Trophoblast cell (in vitro differentiated cells and primary cell): ENCODE measurements at regions not wholly inside any gene's neighbourhood (a gene's known extent, or its start where the extent isn't known, plus 50 kb on each side); places are given as distances from the start of the nearest gene placed in this dataset.

Experiments used
- DNase-seq, 2 donors: peaks; one replicate each; pipeline ENCODE4 v3.0.0-alpha.2; 2016
- H2AFZ ChIP-seq: 2 replicates; pipeline ENCODE4 v1.6.1; 2013; ENCODE audit warnings: low read length, moderate library complexity, mild to moderate bottlenecking; ENCODE audit not compliant: insufficient read depth, poor library complexity
- H2AK5ac ChIP-seq: 2 replicates; pipeline ENCODE4 v1.6.1; 2013; ENCODE audit warnings: mild to moderate bottlenecking, low read length
- H2BK120ac ChIP-seq: 2 replicates; pipeline ENCODE4 v1.6.1; 2013; ENCODE audit warnings: low read length, mild to moderate bottlenecking, moderate library complexity; ENCODE audit not compliant: insufficient read depth, poor library complexity
- H2BK12ac ChIP-seq: 2 replicates; pipeline ENCODE4 v1.6.1; 2013; ENCODE audit warnings: mild to moderate bottlenecking, low read length, moderate library complexity
- H2BK5ac ChIP-seq: 2 replicates; pipeline ENCODE4 v1.6.1; 2013; ENCODE audit warnings: low read length, low read depth, moderate library complexity, mild to moderate bottlenecking; ENCODE audit not compliant: poor library complexity
- H3K14ac ChIP-seq: 2 replicates; pipeline ENCODE4 v1.6.1; 2013; ENCODE audit warnings: mild to moderate bottlenecking, low read length
- H3K18ac ChIP-seq: 2 replicates; pipeline ENCODE4 v1.6.1; 2013; ENCODE audit warnings: mild to moderate bottlenecking, low read length
- H3K23ac ChIP-seq: 2 replicates; pipeline ENCODE4 v1.6.1; 2013; ENCODE audit warnings: low read length
- H3K27ac ChIP-seq: 2 replicates; pipeline ENCODE4 v1.5.1; 2013; ENCODE audit warnings: low read depth, mild to moderate bottlenecking, inconsistent platforms, low read length, moderate library complexity
- H3K27me3 ChIP-seq: 2 replicates; pipeline ENCODE4 v1.6.1; 2013; ENCODE audit warnings: inconsistent platforms, mild to moderate bottlenecking, low read length, moderate library complexity; ENCODE audit not compliant: insufficient read depth
- H3K36me3 ChIP-seq, 2 experiments: 1 replicate in 1 of 2; 2 replicates in 1 of 2; pipeline ENCODE4 v1.6.1; 2013; ENCODE audit warnings: low read length in 2 of 2, mild to moderate bottlenecking in 2 of 2, moderate library complexity in 1 of 2; ENCODE audit not compliant: insufficient read depth in 2 of 2, control insufficient read depth in 1 of 2
- H3K4ac ChIP-seq: 2 replicates; pipeline ENCODE4 v1.6.1; 2013; ENCODE audit warnings: low read depth, mild to moderate bottlenecking, low read length, moderate library complexity
- H3K4me1 ChIP-seq, 2 experiments: 1 replicate in 1 of 2; 2 replicates in 1 of 2; pipeline ENCODE4 v1.6.1; 2013; ENCODE audit warnings: low read length in 2 of 2, mild to moderate bottlenecking in 2 of 2, moderate library complexity in 1 of 2; ENCODE audit not compliant: insufficient read depth in 2 of 2, control insufficient read depth in 1 of 2
- H3K4me2 ChIP-seq: 2 replicates; pipeline ENCODE4 v1.6.1; 2013; ENCODE audit warnings: inconsistent platforms, mild to moderate bottlenecking, low read length, moderate library complexity
- H3K4me3 ChIP-seq: 2 replicates; pipeline ENCODE4 v1.5.1; 2013; ENCODE audit warnings: mild to moderate bottlenecking, low read depth, low read length, inconsistent platforms
- H3K79me1 ChIP-seq: one replicate; pipeline ENCODE4 v1.6.1; 2013; ENCODE audit warnings: low read length
- H3K79me2 ChIP-seq: 2 replicates; pipeline ENCODE4 v1.6.1; 2013; ENCODE audit warnings: low read length, mild to moderate bottlenecking; ENCODE audit not compliant: control insufficient read depth, insufficient read depth, poor library complexity
- H3K9ac ChIP-seq: 2 replicates; pipeline ENCODE4 v1.6.1; 2013; ENCODE audit warnings: mild to moderate bottlenecking, low read length
- H3K9me3 ChIP-seq: 2 replicates; pipeline ENCODE4 v1.6.1; 2013; ENCODE audit warnings: low read depth, mild to moderate bottlenecking, control low read depth, inconsistent platforms, low read length; ENCODE audit not compliant: insufficient read depth
- H4K12ac ChIP-seq: 2 replicates; pipeline ENCODE4 v1.6.1; 2013; ENCODE audit warnings: low read depth, mild to moderate bottlenecking, low read length, moderate library complexity
- H4K8ac ChIP-seq: 2 replicates; pipeline ENCODE4 v1.6.1; 2013; ENCODE audit warnings: low read depth, mild to moderate bottlenecking, low read length, moderate library complexity
- H4K91ac ChIP-seq: one replicate; pipeline ENCODE4 v1.6.1; 2013; ENCODE audit warnings: low read depth, mild to moderate bottlenecking, low read length, moderate library complexity
- WGBS: extraction: QIAGEN DNeasy Blood & Tissue Kit; methylation state at CpG from one replicate; pipeline ENCODE4 v1.1.7; 2013; ENCODE audit warnings: missing lambda C conversion rate; ENCODE audit not compliant: insufficient read length, insufficient coverage; ENCODE audit errors: extremely low coverage; 5-methylcytosine and 5-hydroxymethylcytosine counted together

DNA sequence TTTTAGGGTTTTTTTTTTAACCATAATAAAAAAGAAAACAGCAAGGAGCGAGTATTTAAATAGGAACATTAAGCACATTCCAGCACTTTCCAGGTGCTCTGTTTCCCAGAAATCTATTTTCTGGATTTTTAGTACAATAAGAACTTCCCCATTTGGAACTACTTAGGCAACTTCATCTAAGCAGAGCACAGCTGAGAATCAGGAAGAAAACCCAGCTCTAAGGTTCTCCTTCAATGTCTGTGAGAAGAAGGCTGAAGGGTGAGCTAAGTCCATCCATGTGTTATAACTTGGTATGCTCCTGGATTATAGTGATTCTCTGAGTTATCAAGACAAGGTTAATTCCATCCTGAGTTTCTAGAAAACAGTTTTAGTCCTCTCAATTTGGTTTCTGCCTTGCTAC lies 181.9 kb downstream of the CYP26A1 start:
- Histone ChIP-seq H3K4me3 (no peak overlapping the region), H4K91ac (no peak overlapping the region), H2BK120ac (no peak overlapping the region), H3K27me3 (no peaks in the 10 kb centered on the region), H2BK12ac (no peak overlapping the region), H3K79me1 (peaks cover 12% of the 10 kb centered on the region), H4K12ac (no peak overlapping the region), H3K9me3 (no peaks in the 10 kb centered on the region), H3K4me1 (peaks cover 7 to 10% of the 10 kb centered on the region in 2 experiments), H3K27ac (no peak overlapping the region), H4K8ac (no peak overlapping the region), H3K14ac (no peak overlapping the region), H3K4ac (no peak overlapping the region), H3K79me2 (no peaks in the 10 kb centered on the region), H3K4me2 (no peak overlapping the region), H3K9ac (no peak overlapping the region), H3K36me3 (no peaks in the 10 kb centered on the region), H2AK5ac (no peak overlapping the region), H3K18ac (no peak overlapping the region), H2BK5ac (no peak overlapping the region), H2AFZ (no peak overlapping the region), H3K23ac (no peak overlapping the region)
- DNase-seq: no peak
- WGBS: no CpG with 5 or more reads among the region's 1 CpG
